ENCODE measurements at regions not wholly inside any gene's neighbourhood (a gene's known extent, or its start where the extent isn't known, plus 50 kb on each side); places are given as distances from the start of the nearest gene placed in this dataset.

DNA sequence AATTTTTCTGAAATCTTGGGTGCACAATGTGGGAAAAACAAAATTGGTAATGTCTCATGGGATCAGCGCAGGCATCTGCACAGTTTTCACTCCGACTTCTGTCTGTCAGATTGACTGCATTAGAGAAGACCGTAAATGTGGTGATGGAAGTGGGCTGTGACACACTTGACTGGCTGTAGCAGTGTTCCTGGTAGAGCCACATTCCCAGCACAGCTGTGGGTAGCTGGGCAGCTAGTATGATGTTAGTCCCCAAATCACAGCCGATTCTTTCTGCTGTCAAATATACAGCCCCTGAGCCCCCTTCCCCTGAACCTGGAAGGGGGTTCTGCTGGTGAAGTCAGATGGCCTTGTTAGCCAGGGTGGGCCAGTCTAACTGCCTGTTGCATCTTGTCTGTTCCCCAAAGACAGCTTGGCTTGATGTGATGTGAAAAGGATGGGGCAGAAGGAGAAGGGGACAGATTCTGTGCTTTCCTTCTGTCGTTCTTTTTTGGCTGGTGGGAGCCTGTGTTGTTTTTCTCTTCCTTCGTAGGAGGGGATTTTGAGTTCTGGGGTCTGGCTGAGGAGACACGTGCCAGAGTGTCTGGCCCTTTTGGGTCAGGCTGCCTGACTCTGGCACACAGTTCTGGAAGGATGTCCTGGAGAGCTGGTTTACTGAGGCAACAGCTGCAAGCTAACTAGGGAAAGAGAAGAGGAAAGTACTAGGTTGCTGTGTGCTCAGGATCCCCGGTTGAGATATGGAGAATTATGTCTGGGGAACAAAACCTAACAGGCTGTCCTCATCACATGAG, 66.4 kb upstream of the SPRY4 start:
- TF ChIP-seq, protein P1, sequence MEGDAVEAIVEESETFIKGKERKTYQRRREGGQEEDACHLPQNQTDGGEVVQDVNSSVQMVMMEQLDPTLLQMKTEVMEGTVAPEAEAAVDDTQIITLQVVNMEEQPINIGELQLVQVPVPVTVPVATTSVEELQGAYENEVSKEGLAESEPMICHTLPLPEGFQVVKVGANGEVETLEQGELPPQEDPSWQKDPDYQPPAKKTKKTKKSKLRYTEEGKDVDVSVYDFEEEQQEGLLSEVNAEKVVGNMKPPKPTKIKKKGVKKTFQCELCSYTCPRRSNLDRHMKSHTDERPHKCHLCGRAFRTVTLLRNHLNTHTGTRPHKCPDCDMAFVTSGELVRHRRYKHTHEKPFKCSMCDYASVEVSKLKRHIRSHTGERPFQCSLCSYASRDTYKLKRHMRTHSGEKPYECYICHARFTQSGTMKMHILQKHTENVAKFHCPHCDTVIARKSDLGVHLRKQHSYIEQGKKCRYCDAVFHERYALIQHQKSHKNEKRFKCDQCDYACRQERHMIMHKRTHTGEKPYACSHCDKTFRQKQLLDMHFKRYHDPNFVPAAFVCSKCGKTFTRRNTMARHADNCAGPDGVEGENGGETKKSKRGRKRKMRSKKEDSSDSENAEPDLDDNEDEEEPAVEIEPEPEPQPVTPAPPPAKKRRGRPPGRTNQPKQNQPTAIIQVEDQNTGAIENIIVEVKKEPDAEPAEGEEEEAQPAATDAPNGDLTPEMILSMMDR (IDR thresholded peaks at IDR 0.05) = no peak
- no peak for TF ChIP-seq POLR2AphosphoS5 (IDR thresholded peaks at IDR 0.05)
